Sigmoid colon (tissue), 6 donors: ENCODE measurements at regions not wholly inside any gene's neighbourhood (a gene's known extent, or its start where the extent isn't known, plus 50 kb on each side); places are given as distances from the start of the nearest gene placed in this dataset.

Source experiments
- DNase-seq: peaks from one replicate; pipeline ENCODE4 v3.0.0-alpha.2; 2019
- H3K27ac ChIP-seq, 4 donors: fragments of 200-600 bp; sonication (generic); one replicate each; pipeline ENCODE4 v1.5.1; 2016 to 2019; ENCODE audit warnings: mild to moderate bottlenecking in 1 of 4
- H3K27me3 ChIP-seq, 3 donors: fragments of 200-600 bp; sonication (generic); one replicate each; pipeline ENCODE4 v1.5.1; 2019; ENCODE audit warnings: mild to moderate bottlenecking in 1 of 3
- H3K36me3 ChIP-seq, 4 donors: fragments of 200-600 bp; sonication (generic); one replicate each; pipeline ENCODE4 v1.5.1; 2016 to 2019
- H3K4me1 ChIP-seq, 4 donors: fragments of 200-600 bp; sonication (generic); one replicate each; pipeline ENCODE4 v1.5.1; 2017 to 2019
- H3K4me3 ChIP-seq, 4 donors: fragments of 200-600 bp; sonication (generic); one replicate each; pipeline ENCODE4 v1.5.1; 2017 to 2019; ENCODE audit warnings: mild to moderate bottlenecking in 2 of 4, moderate library complexity in 1 of 4
- H3K9me3 ChIP-seq, 4 donors: fragments of 200-600 bp in 3 of 4; sonication (generic) in 3 of 4; one replicate each; pipeline versions ENCODE4 v1.5.1 to v1.6.1; 2013 to 2019
- EP300 ChIP-seq, 4 donors: sonication (generic); formaldehyde crosslinking; IDR thresholded peaks; one replicate each; pipeline ENCODE4 v1.6.1; 2017; ENCODE audit warnings: antibody characterized with exemption in 4 of 4
- POLR2A ChIP-seq, 2 donors: fragments of 450-650 bp; IDR thresholded peaks; one replicate each; pipeline ENCODE4 v1.6.1; 2016; ENCODE audit warnings: antibody characterized with exemption in 2 of 2, mild to moderate bottlenecking in 2 of 2, moderate library complexity in 2 of 2
- POLR2AphosphoS5 ChIP-seq, 4 donors: sonication (generic); formaldehyde crosslinking; IDR thresholded peaks; one replicate each; pipeline ENCODE4 v1.6.1; 2017; ENCODE audit warnings: antibody characterized with exemption in 4 of 4
- WGBS, 2 donors: extraction: QIAGEN DNeasy Blood & Tissue Kit; methylation state at CpG; one replicate each; pipeline ENCODE4 v1.1.7; 2013; 5-methylcytosine and 5-hydroxymethylcytosine counted together
- intact Hi-C: fragments of 100-400 bp; cut with DNase I; formaldehyde crosslinking; loops from one replicate; pipeline ENCODE4 v1.15.1; 2023
- TF ChIP-seq, protein P1 (sequence below), 4 experiments: fragments of 450-650 bp in 3 of 4; fragments of 200-600 bp in 1 of 4; IDR thresholded peaks; one replicate each; pipeline ENCODE4 v1.5.1; 2016 to 2019; ENCODE audit warnings: antibody characterized with exemption in 4 of 4, mild to moderate bottlenecking in 3 of 4, moderate library complexity in 2 of 4
- donor health status: healthy with polysubstance abuse.
- donor health status: healthy.

DNA sequence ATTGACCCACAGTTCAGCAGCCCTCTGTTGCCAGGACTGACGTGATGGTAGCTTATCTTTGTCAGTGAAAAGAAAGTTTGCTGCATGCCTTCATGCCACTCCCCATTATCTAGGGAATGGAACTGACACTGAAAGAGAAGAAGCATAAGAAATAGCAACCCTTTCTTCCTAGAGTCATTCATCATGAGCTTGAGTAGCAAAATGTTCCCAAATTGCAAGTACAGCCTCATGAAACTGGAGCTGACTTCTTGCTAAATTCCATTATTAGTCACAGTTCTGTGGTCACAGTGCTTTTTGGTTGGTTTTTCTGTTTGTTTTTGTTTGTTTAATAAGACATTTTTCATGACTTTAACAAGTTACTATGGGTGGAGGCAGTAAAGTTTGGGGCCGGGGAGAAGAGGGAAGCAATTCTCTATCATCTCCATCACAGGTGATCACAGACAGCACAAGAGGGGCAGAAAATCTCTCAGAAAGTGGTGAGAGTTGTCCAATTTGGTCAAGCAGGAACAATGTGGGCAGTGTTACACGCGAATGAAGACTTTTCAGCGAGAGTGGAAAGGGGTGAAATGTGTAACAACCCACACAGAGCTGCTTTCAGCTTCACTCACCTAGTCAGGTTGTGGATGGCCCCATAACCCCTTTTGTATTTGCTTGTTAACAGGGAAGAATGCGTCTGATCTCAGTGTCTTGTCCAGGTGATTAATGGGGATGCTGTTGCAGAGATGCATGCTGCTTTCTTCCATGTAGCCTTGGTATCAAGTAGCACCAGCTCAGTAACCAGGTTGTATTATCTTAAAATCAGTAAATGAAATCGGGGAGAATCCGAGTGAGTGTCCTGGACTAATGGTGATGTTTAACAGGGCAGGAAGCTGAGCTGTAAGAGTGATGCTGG is 440.4 kb downstream of the DMRT2 start:
- H3K27ac ChIP-seq: no peak overlapping the region
- H3K36me3 ChIP-seq: no peaks in the 10 kb centered on the region
- no peaks in the 10 kb centered on the region for H3K27me3 ChIP-seq
- intact Hi-C loops: no loop called here
- H3K4me3 ChIP-seq: no peak overlapping the region
- DNase-seq: no peak
- no peaks in the 10 kb centered on the region for H3K4me1 ChIP-seq
- 56 to 58% methylated on average over 8 of the region's 8 CpGs for WGBS, 2 donors
- no peak for TF ChIP-seq EP300 (IDR thresholded peaks at IDR 0.05)
- no peak for TF ChIP-seq POLR2A (IDR thresholded peaks at IDR 0.05)
- TF ChIP-seq POLR2AphosphoS5 (IDR thresholded peaks at IDR 0.05): peak in 2 of 4 donors; percentile 11 to 14
- TF ChIP-seq, protein P1, sequence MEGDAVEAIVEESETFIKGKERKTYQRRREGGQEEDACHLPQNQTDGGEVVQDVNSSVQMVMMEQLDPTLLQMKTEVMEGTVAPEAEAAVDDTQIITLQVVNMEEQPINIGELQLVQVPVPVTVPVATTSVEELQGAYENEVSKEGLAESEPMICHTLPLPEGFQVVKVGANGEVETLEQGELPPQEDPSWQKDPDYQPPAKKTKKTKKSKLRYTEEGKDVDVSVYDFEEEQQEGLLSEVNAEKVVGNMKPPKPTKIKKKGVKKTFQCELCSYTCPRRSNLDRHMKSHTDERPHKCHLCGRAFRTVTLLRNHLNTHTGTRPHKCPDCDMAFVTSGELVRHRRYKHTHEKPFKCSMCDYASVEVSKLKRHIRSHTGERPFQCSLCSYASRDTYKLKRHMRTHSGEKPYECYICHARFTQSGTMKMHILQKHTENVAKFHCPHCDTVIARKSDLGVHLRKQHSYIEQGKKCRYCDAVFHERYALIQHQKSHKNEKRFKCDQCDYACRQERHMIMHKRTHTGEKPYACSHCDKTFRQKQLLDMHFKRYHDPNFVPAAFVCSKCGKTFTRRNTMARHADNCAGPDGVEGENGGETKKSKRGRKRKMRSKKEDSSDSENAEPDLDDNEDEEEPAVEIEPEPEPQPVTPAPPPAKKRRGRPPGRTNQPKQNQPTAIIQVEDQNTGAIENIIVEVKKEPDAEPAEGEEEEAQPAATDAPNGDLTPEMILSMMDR (IDR thresholded peaks at IDR 0.05): no peak
- H3K9me3 ChIP-seq: no peaks in the 10 kb centered on the region

DNA sequence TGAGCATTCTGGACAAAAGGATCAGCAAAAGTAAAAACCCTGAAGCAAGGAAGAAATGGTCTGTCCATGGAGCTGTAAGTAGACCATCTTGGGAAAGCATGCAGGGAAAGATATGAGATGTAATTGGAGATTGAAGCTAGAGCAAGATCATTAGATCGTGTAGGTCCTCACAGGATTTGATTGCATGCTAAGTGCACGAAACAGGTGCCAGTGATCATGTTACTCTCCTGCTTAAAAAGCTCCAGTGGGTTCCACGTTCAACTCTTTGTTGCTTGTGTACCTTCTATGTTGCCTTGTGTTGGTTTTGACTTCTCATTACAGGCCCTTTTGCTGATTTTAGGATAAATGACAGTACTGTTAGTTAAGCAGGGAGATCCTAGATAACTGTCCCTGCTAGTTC is 442.0 kb downstream of the DMRT2 start:
- Histone ChIP-seq H3K4me1 (no peaks in the 10 kb centered on the region), H3K27me3 (no peaks in the 10 kb centered on the region), H3K27ac (no peak overlapping the region), H3K36me3 (no peaks in the 10 kb centered on the region), H3K9me3 (no peaks in the 10 kb centered on the region), H3K4me3 (no peak overlapping the region)
- 76 to 79% methylated on average over 3 of the region's 3 CpGs for WGBS, 2 donors
- intact Hi-C loops: no loop called here
- DNase-seq: no peak
- TF ChIP-seq, protein P1 (IDR thresholded peaks at IDR 0.05): no peak
- no peak for TF ChIP-seq POLR2A (IDR thresholded peaks at IDR 0.05)
- no peak for TF ChIP-seq EP300 (IDR thresholded peaks at IDR 0.05)
- TF ChIP-seq POLR2AphosphoS5 (IDR thresholded peaks at IDR 0.05): no peak

DNA sequence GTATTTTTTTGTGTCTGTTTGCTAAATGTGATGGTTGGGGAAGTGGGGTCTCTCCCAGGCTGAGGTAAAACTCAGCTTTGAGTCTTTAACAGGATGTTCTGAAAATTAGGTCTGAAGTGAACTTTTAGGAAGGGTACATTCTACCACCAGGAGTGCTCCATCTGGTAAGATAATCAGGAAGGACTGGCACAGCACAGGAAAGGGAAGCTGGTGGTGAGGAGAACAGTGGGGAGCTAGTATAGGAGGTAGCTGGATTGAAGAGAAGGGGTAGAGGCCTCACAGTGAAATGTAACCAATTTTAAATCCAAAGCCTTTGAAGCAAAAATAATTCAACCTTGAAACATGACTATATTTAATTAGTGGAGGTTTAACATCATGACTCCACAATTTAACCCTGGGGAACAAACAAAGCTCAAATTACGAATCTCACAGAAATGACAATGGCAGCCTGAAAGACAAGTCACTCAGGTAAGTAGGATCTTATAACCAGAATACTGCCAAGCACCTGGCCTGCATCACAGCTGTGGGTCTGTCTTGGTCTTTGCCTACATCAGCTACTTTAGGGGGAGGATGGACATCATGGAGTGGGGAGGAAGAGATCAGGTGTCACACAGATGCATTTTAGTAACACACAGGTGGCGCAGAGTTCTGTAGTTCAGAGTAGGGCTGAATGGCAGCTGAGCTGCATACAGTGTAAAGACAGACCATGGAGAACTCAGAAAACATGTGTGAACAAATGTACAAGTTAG is 445.3 kb downstream of the DMRT2 start:
- H3K4me1 ChIP-seq: no peaks in the 10 kb centered on the region
- 94 to 95% methylated on average over 2 of the region's 2 CpGs for WGBS, 2 donors
- H3K27me3 ChIP-seq: no peaks in the 10 kb centered on the region
- no peaks in the 10 kb centered on the region for H3K36me3 ChIP-seq
- TF ChIP-seq, protein P1 (IDR thresholded peaks at IDR 0.05): no peak
- TF ChIP-seq EP300 (IDR thresholded peaks at IDR 0.05) (no peak), POLR2AphosphoS5 (IDR thresholded peaks at IDR 0.05) (no peak), POLR2A (IDR thresholded peaks at IDR 0.05) (no peak)
- H3K9me3 ChIP-seq: no peaks in the 10 kb centered on the region
- H3K4me3 ChIP-seq: no peak overlapping the region
- intact Hi-C loops: no loop called here
- no peak overlapping the region for H3K27ac ChIP-seq
- DNase-seq: no peak

DNA sequence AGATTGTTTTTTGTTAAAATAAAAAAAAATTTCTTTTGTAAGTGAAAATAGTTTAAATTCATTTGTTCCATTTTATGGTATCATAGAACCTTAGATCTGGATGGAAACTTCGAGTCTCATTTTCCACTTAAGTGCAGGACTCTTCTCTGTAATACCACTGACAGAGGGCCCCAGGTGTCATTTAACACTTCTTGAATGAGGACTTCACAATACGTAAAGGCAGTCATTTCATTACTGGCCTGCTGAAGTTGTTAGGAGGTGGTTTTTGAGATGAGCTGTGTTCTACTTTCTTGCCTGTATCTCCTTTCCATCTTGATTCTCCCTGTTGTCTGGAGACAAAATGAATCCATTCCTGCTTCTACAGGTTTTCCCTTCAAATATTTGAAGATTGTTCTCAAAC is 455.3 kb downstream of the DMRT2 start:
- H3K27ac ChIP-seq: no peak overlapping the region
- no peak overlapping the region for H3K4me3 ChIP-seq
- no peaks in the 10 kb centered on the region for H3K4me1 ChIP-seq
- intact Hi-C loops: no loop called here
- no peaks in the 10 kb centered on the region for H3K36me3 ChIP-seq
- H3K9me3 ChIP-seq: no peaks in the 10 kb centered on the region
- TF ChIP-seq POLR2A (IDR thresholded peaks at IDR 0.05): no peak
- TF ChIP-seq, protein P1 (IDR thresholded peaks at IDR 0.05): no peak
- no peak for TF ChIP-seq POLR2AphosphoS5 (IDR thresholded peaks at IDR 0.05)
- no peak for TF ChIP-seq EP300 (IDR thresholded peaks at IDR 0.05)
- no peak for DNase-seq
- no peaks in the 10 kb centered on the region for H3K27me3 ChIP-seq
- WGBS, 2 donors: 51 to 61% methylated on average over 2 of the region's 2 CpGs
